HepG2 (cell line): ENCODE measurements at regions not wholly inside any gene's neighbourhood (a gene's known extent, or its start where the extent isn't known, plus 50 kb on each side); places are given as distances from the start of the nearest gene placed in this dataset.
A peak's percentile ranks its signal among the peaks of the same experiment; 100 is the strongest.

Experiments used
- ARID5B ChIP-seq: IDR thresholded peaks from 2 replicates; pipeline ENCODE4 v1.4.0; 2020; ENCODE audit warnings: mild to moderate bottlenecking, missing genetic modification reagents
- CTCF ChIP-seq: sonication (generic); formaldehyde crosslinking; IDR thresholded peaks from 2 replicates; pipeline ENCODE4 v1.5.0; 2020; ENCODE audit warnings: mild to moderate bottlenecking, missing genetic modification reagents, moderate library complexity
- DMTF1 ChIP-seq: sonication (generic); formaldehyde crosslinking; IDR thresholded peaks from 2 replicates; pipeline ENCODE4 v1.4.0; 2020; ENCODE audit warnings: mild to moderate bottlenecking, missing genetic modification reagents
- ETV5 ChIP-seq: IDR thresholded peaks from 2 replicates; pipeline ENCODE4 v1.6.1; 2018; ENCODE audit warnings: missing biosample characterization, missing genetic modification reagents, inconsistent platforms, borderline replicate concordance
- JUND ChIP-seq: sonication (generic); formaldehyde crosslinking; IDR thresholded peaks from 2 replicates; pipeline ENCODE4 v1.8.0; 2022; ENCODE audit warnings: mild to moderate bottlenecking, missing genetic modification reagents
- MED1 ChIP-seq: sonication (generic); formaldehyde crosslinking; IDR thresholded peaks from 2 replicates; pipeline ENCODE4 v1.4.0; 2020; ENCODE audit warnings: missing genetic modification reagents
- PAXIP1 ChIP-seq: sonication (generic); formaldehyde crosslinking; conservative IDR thresholded peaks from 2 replicates; pipeline ENCODE4 v1.4.0; 2020; ENCODE audit warnings: mild to moderate bottlenecking, missing genetic modification reagents, moderate library complexity
- PITX1 ChIP-seq: sonication (generic); formaldehyde crosslinking; IDR thresholded peaks from 2 replicates; pipeline ENCODE4 v1.5.1; 2020; ENCODE audit warnings: mild to moderate bottlenecking, missing genetic modification reagents
- SSRP1 ChIP-seq: IDR thresholded peaks from 2 replicates; pipeline ENCODE4 v1.6.1; 2016; ENCODE audit warnings: control low read depth
- YY1 ChIP-seq: IDR thresholded peaks from 2 replicates; pipeline ENCODE4 v1.6.1; 2011; ENCODE audit warnings: low read length, low read depth, moderate library complexity, mild to moderate bottlenecking; ENCODE audit not compliant: insufficient read depth, insufficient replicate concordance
- ZBTB25 ChIP-seq: IDR thresholded peaks from 2 replicates; pipeline ENCODE4 v1.6.1; 2018; ENCODE audit warnings: missing genetic modification reagents
- ZFP41 ChIP-seq: sonication (generic); formaldehyde crosslinking; IDR thresholded peaks from 2 replicates; pipeline ENCODE4 v1.4.0; 2020; ENCODE audit warnings: mild to moderate bottlenecking, missing genetic modification reagents, borderline replicate concordance
- ZFP82 ChIP-seq: sonication (generic); formaldehyde crosslinking; IDR thresholded peaks from 2 replicates; pipeline ENCODE4 v1.5.1; 2020; ENCODE audit warnings: mild to moderate bottlenecking, missing genetic modification reagents, borderline replicate concordance
- ZNF460 ChIP-seq: sonication (generic); formaldehyde crosslinking; IDR thresholded peaks from 2 replicates; pipeline ENCODE4 v1.5.1; 2020; ENCODE audit warnings: missing genetic modification reagents, mild to moderate bottlenecking, borderline replicate concordance
- ZNF660 ChIP-seq: sonication (generic); formaldehyde crosslinking; IDR thresholded peaks from 2 replicates; pipeline ENCODE4 v1.5.1; 2020; ENCODE audit warnings: mild to moderate bottlenecking, low read depth, missing genetic modification reagents, borderline replicate concordance

GRCh38 chr15:62858343-62858742 lies 184.2 kb upstream of the TPM1 start (continued):
- TF ChIP-seq DMTF1 (CRISPR knock-in tag) (no peak), ZFP41 (no peak), YY1 (no peak), ZFP82 (CRISPR knock-in tag) (no peak), ZBTB25 (no peak), SSRP1 (no peak), PAXIP1 (CRISPR knock-in tag) (peak; percentile 70), ETV5 (CRISPR knock-in tag) (peak; percentile 83), ZNF660 (CRISPR knock-in tag) (no peak), ZNF460 (no peak), JUND (peak; percentile 71; the same call in 1 of the 2 replicates), CTCF (no peak), MED1 (CRISPR knock-in tag) (peak; percentile 47), ARID5B (CRISPR knock-in tag) (peak; percentile 46; the same call in 1 of the 2 replicates), PITX1 (CRISPR knock-in tag) (no peak)
